ENCODE measurements at regions not wholly inside any gene's neighbourhood (a gene's known extent, or its start where the extent isn't known, plus 50 kb on each side); places are given as distances from the start of the nearest gene placed in this dataset.

GRCh38 chr1:71203241-71203640 lies 122.4 kb upstream of the ZRANB2 start:
- TF ChIP-seq CTCF (IDR thresholded peaks at IDR 0.05) (no peak), POLR2A (IDR thresholded peaks at IDR 0.05) (no peak), EP300 (IDR thresholded peaks at IDR 0.05) (no peak), POLR2AphosphoS5 (IDR thresholded peaks at IDR 0.05) (no peak)

All from upper lobe of left lung (tissue), 4 donors.